ENCODE measurements at regions not wholly inside any gene's neighbourhood (a gene's known extent, or its start where the extent isn't known, plus 50 kb on each side); places are given as distances from the start of the nearest gene placed in this dataset.

GRCh38 chr6:24997905-24998304 lies 62.1 kb upstream of the RIPOR2 start:
- no peak for TF ChIP-seq ZNF274 (IDR thresholded peaks at IDR 0.05; ENCODE audit: low read depth, low read length)
- TF ChIP-seq SUZ12 (IDR thresholded peaks at IDR 0.05; ENCODE audit: extremely low read depth, insufficient read depth, insufficient read length) = no peak
